Esophagus muscularis mucosa (tissue), 4 donors: ENCODE measurements at regions not wholly inside any gene's neighbourhood (a gene's known extent, or its start where the extent isn't known, plus 50 kb on each side); places are given as distances from the start of the nearest gene placed in this dataset.

Experiments used
- EP300 ChIP-seq: sonication (generic); formaldehyde crosslinking; IDR thresholded peaks from one replicate; pipeline ENCODE4 v1.6.1; 2017; ENCODE audit warnings: antibody characterized with exemption
- POLR2A ChIP-seq: fragments of 450-650 bp; IDR thresholded peaks from one replicate; pipeline ENCODE4 v1.6.1; 2017; ENCODE audit warnings: antibody characterized with exemption, moderate library complexity, mild to moderate bottlenecking, low read depth
- POLR2AphosphoS5 ChIP-seq, 2 donors: sonication (generic); formaldehyde crosslinking; IDR thresholded peaks; one replicate each; pipeline ENCODE4 v1.6.1; 2017; ENCODE audit warnings: antibody characterized with exemption in 2 of 2
- TF ChIP-seq, protein P1 (sequence below), 3 experiments: fragments of 200-600 bp in 2 of 3; fragments of 450-650 bp in 1 of 3; sonication (generic) in 2 of 3; IDR thresholded peaks; one replicate each; pipeline ENCODE4 v1.5.1; 2017 to 2019; ENCODE audit warnings: antibody characterized with exemption in 3 of 3, mild to moderate bottlenecking in 2 of 3, moderate library complexity in 1 of 3

DNA sequence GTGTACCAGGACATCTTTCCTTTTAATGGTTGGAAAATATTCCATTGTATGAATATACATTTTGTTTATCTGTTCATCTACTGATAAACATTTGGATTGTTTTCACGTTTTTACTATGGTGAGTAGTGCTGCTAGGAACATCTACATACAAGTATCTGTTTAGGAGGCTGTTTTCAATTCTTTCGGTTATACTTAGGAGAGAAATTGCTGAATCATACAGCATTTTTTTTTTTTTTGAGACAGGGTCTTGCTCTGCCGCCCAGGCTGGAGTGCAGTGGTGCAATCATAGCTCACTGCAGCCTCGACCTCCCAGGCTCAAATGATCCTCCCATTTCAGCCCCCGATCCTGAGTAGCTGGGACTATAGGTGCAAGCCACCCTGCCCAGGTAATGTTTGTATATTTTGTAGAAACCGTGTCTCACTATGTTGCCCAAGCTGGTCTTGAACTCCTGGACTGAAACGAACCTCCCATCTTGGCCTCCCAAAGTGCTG is 122.9 kb downstream of the CRLF3 start:
- TF ChIP-seq, protein P1, sequence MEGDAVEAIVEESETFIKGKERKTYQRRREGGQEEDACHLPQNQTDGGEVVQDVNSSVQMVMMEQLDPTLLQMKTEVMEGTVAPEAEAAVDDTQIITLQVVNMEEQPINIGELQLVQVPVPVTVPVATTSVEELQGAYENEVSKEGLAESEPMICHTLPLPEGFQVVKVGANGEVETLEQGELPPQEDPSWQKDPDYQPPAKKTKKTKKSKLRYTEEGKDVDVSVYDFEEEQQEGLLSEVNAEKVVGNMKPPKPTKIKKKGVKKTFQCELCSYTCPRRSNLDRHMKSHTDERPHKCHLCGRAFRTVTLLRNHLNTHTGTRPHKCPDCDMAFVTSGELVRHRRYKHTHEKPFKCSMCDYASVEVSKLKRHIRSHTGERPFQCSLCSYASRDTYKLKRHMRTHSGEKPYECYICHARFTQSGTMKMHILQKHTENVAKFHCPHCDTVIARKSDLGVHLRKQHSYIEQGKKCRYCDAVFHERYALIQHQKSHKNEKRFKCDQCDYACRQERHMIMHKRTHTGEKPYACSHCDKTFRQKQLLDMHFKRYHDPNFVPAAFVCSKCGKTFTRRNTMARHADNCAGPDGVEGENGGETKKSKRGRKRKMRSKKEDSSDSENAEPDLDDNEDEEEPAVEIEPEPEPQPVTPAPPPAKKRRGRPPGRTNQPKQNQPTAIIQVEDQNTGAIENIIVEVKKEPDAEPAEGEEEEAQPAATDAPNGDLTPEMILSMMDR (IDR thresholded peaks at IDR 0.05) = no peak
- no peak for TF ChIP-seq POLR2AphosphoS5 (IDR thresholded peaks at IDR 0.05)
- TF ChIP-seq POLR2A = no peak
- no peak for TF ChIP-seq EP300
